CD14-positive monocyte (primary cell): ENCODE measurements at regions not wholly inside any gene's neighbourhood (a gene's known extent, or its start where the extent isn't known, plus 50 kb on each side); places are given as distances from the start of the nearest gene placed in this dataset.

Experiments
- DNase-seq, 3 donors: peaks; one replicate each; pipeline ENCODE4 v3.0.0-alpha.2; 2011 to 2022
- H2AFZ ChIP-seq: 2 replicates; pipeline ENCODE4 v1.6.0; 2012; ENCODE audit warnings: mild to moderate bottlenecking, low read depth, low read length, inconsistent platforms; ENCODE audit not compliant: insufficient read depth, poor library complexity, severe bottlenecking
- H3K27ac ChIP-seq, 2 donors: 1 replicate in 1 of 2; 2 replicates in 1 of 2; pipeline ENCODE4 v1.5.1; 2012 to 2013; ENCODE audit warnings: low read length in 2 of 2, control low read depth in 1 of 2, inconsistent platforms in 1 of 2, low read depth in 1 of 2, mild to moderate bottlenecking in 1 of 2
- H3K27me3 ChIP-seq, 2 donors: one replicate each; pipeline versions ENCODE4 v1.6.0 to v1.6.1; 2011 to 2013; ENCODE audit warnings: low read length in 2 of 2; ENCODE audit not compliant: control insufficient read depth in 2 of 2, insufficient read depth in 2 of 2
- H3K36me3 ChIP-seq, 2 donors: replicated peaks in 1 of 2; 1 replicate in 1 of 2; 2 replicates in 1 of 2; pipeline versions ENCODE4 v1.5.1 to v1.6.1; 2012 to 2013; ENCODE audit warnings: low read length in 2 of 2, control low read depth in 1 of 2, inconsistent platforms in 1 of 2, mild to moderate bottlenecking in 1 of 2; ENCODE audit not compliant: insufficient read depth in 2 of 2, control insufficient read depth in 1 of 2
- H3K4me1 ChIP-seq, 2 donors: 1 replicate in 1 of 2; 2 replicates in 1 of 2; pipeline versions ENCODE4 v1.5.1 to v1.6.1; 2012 to 2013; ENCODE audit warnings: low read length in 2 of 2, control low read depth in 1 of 2, inconsistent platforms in 1 of 2, mild to moderate bottlenecking in 1 of 2, moderate library complexity in 1 of 2; ENCODE audit not compliant: insufficient read depth in 2 of 2, control insufficient read depth in 1 of 2
- H3K4me2 ChIP-seq: replicated peaks from 2 replicates; pipeline ENCODE3; 2012; ENCODE audit warnings: low read length, moderate library complexity, mild to moderate bottlenecking; ENCODE audit not compliant: poor library complexity, severe bottlenecking; ENCODE audit errors: extremely low read depth
- H3K4me3 ChIP-seq, 3 experiments: fragments of 200-600 bp in 1 of 3; sonication (generic) in 1 of 3; replicated peaks in 1 of 3; 1 replicate in 2 of 3; 2 replicates in 1 of 3; pipeline ENCODE4 v1.5.1; 2011 to 2013; ENCODE audit warnings: low read length in 3 of 3, mild to moderate bottlenecking in 3 of 3, control low read depth in 2 of 3, low read depth in 2 of 3, inconsistent platforms in 1 of 3, moderate library complexity in 1 of 3
- H3K79me2 ChIP-seq: 2 replicates; pipeline ENCODE4 v1.6.0; 2012; ENCODE audit warnings: mild to moderate bottlenecking, control low read depth, inconsistent platforms, low read length, moderate library complexity; ENCODE audit not compliant: insufficient read depth
- H3K9ac ChIP-seq: 2 replicates; pipeline ENCODE4 v1.6.0; 2017; ENCODE audit warnings: low read length, mild to moderate bottlenecking; ENCODE audit not compliant: insufficient read depth, poor library complexity, severe bottlenecking
- H3K9me3 ChIP-seq, 2 donors: replicated peaks in 1 of 2; 1 replicate in 1 of 2; 2 replicates in 1 of 2; pipeline versions ENCODE4 v1.5.1 to v1.6.1; 2012 to 2013; ENCODE audit warnings: low read length in 2 of 2, control low read depth in 1 of 2; ENCODE audit not compliant: control insufficient read depth in 1 of 2, insufficient read depth in 1 of 2
- H4K20me1 ChIP-seq: 2 replicates; pipeline ENCODE4 v1.6.0; 2012; ENCODE audit warnings: mild to moderate bottlenecking, low read length, control low read depth, moderate library complexity; ENCODE audit not compliant: insufficient read depth
- H3K27ac Mint-ChIP-seq, 7 donors: one replicate each; pipeline ENCODE4 v1.8.0; 2020; ENCODE audit warnings: mild to moderate bottlenecking in 7 of 7, mixed read lengths in 7 of 7, moderate library complexity in 6 of 7, inconsistent platforms in 2 of 7
- H3K27me3 Mint-ChIP-seq, 3 donors: one replicate each; pipeline ENCODE4 v1.8.0; 2021 to 2022; ENCODE audit warnings: low read depth in 3 of 3, mild to moderate bottlenecking in 3 of 3, mixed read lengths in 3 of 3, moderate library complexity in 3 of 3, inconsistent platforms in 1 of 3
- H3K36me3 Mint-ChIP-seq, 2 donors: one replicate each; pipeline ENCODE4 v1.8.0; 2020; ENCODE audit warnings: mixed read lengths in 2 of 2, inconsistent platforms in 1 of 2, mild to moderate bottlenecking in 1 of 2
- H3K4me1 Mint-ChIP-seq: one replicate; pipeline ENCODE4 v1.8.0; 2020; ENCODE audit warnings: mild to moderate bottlenecking, mixed read lengths
- H3K4me3 Mint-ChIP-seq, 2 donors: one replicate each; pipeline ENCODE4 v1.8.0; 2020; ENCODE audit warnings: mild to moderate bottlenecking in 2 of 2, mixed read lengths in 2 of 2, moderate library complexity in 1 of 2
- H3K9me3 Mint-ChIP-seq, 7 donors: one replicate each; pipeline ENCODE4 v1.8.0; 2020 to 2022; ENCODE audit warnings: mixed read lengths in 7 of 7, mild to moderate bottlenecking in 6 of 7, moderate library complexity in 6 of 7, inconsistent platforms in 2 of 7
- WGBS: methylation state at CpG from one replicate; pipeline ENCODE4 v1.1.5; 2013; ENCODE audit warnings: missing lambda C conversion rate; ENCODE audit not compliant: insufficient coverage; 5-methylcytosine and 5-hydroxymethylcytosine counted together
- intact Hi-C, 2 donors: fragments of 100-400 bp; cut with micrococcal nuclease; formaldehyde crosslinking; loops; one replicate each; pipeline versions ENCODE4 v1.15.0 to v1.15.1; 2023
- TF ChIP-seq, protein P1 (sequence below): fragments of 200-600 bp; IDR thresholded peaks from one replicate; pipeline ENCODE4 v1.8.0; 2022; ENCODE audit warnings: antibody characterized with exemption, mild to moderate bottlenecking

DNA sequence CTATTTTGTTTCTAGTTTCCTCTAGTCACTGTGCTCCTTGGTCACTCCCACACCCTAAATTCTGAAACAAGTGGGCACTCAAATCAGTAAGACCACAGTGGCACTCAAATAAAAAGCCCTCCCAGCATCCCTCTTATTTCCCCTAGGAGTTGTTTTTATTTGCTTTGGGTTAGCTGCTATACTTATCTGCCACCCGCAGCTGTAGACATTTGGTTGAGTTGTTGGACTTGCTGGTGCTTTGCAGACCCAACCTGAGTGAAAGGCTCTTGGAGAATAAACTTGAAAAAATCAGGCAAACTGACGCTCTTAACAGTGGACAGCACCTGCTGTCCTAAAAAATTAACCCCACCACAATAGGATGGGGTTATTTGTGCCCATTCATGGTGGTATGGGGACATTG lies 203.0 kb downstream of the SPATA31A6 start:
- intact Hi-C loops, result no loop called here
- H3K27ac Mint-ChIP-seq, result no peak overlapping the region
- DNase-seq, result no peak
- H3K36me3 Mint-ChIP-seq, result no peaks in the 10 kb centered on the region
- Histone ChIP-seq H3K27me3 (no peaks in the 10 kb centered on the region), H3K4me1 (no peaks in the 10 kb centered on the region), H3K79me2 (no peaks in the 10 kb centered on the region), H3K36me3 (no peaks in the 10 kb centered on the region), H3K9ac (no peak overlapping the region), H3K9me3 (peaks cover 0 to 17% of the 10 kb centered on the region in 2 donors), H3K4me3 (no peak overlapping the region), H2AFZ (no peak overlapping the region), H3K4me2 (no peak overlapping the region), H4K20me1 (no peaks in the 10 kb centered on the region), H3K27ac (no peak overlapping the region)
- peaks cover 10 to 18% (median 12%) of the 10 kb centered on the region in 7 donors for H3K9me3 Mint-ChIP-seq
- WGBS, result no CpG with 5 or more reads among the region's 2 CpGs
- TF ChIP-seq, protein P1, sequence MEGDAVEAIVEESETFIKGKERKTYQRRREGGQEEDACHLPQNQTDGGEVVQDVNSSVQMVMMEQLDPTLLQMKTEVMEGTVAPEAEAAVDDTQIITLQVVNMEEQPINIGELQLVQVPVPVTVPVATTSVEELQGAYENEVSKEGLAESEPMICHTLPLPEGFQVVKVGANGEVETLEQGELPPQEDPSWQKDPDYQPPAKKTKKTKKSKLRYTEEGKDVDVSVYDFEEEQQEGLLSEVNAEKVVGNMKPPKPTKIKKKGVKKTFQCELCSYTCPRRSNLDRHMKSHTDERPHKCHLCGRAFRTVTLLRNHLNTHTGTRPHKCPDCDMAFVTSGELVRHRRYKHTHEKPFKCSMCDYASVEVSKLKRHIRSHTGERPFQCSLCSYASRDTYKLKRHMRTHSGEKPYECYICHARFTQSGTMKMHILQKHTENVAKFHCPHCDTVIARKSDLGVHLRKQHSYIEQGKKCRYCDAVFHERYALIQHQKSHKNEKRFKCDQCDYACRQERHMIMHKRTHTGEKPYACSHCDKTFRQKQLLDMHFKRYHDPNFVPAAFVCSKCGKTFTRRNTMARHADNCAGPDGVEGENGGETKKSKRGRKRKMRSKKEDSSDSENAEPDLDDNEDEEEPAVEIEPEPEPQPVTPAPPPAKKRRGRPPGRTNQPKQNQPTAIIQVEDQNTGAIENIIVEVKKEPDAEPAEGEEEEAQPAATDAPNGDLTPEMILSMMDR, result no peak
- no peak overlapping the region for H3K4me3 Mint-ChIP-seq
- no peaks in the 10 kb centered on the region for H3K27me3 Mint-ChIP-seq
- H3K4me1 Mint-ChIP-seq, result no peaks in the 10 kb centered on the region

DNA sequence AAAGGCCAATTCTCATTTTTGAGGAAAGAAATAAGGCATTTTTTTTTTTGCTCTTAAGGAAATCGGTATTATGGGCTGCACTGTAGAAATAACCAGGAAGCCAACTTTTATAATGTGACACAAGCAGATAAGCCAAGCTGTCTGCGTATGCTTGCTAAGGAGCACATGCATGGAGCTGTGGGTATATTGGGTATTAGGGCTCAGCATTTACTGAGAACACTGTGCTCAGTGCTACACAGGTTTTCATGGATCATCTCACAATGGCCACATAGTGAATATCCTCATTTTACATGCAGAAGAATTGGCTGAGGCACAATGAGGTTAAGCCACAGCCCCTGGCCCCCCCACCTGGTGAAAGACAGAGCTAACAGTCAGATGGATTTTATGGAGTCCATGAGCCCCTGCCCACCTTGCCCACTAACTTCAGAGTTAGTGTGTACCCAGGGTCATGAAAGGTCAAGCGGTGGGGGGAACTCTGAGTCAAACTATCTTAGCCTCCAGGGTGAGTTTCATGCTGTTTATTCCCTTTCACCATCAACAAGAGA lies 204.8 kb downstream of the SPATA31A6 start:
- 84% methylated on average over 3 of the region's 3 CpGs for WGBS
- Histone ChIP-seq H3K4me1 (no peaks in the 10 kb centered on the region), H3K79me2 (no peaks in the 10 kb centered on the region), H3K4me2 (no peak overlapping the region), H3K36me3 (no peaks in the 10 kb centered on the region), H4K20me1 (no peaks in the 10 kb centered on the region), H3K27ac (no peak overlapping the region), H3K4me3 (no peak overlapping the region), H3K9ac (no peak overlapping the region), H2AFZ (no peak overlapping the region), H3K27me3 (no peaks in the 10 kb centered on the region), H3K9me3 (peaks cover 0 to 17% of the 10 kb centered on the region in 2 donors)
- TF ChIP-seq, protein P1, result no peak
- intact Hi-C loops, result no loop called here
- Mint-ChIP-seq H3K4me3 (no peak overlapping the region), H3K36me3 (no peaks in the 10 kb centered on the region), H3K27ac (no peak overlapping the region), H3K4me1 (no peaks in the 10 kb centered on the region), H3K9me3 (peaks cover 10 to 18% (median 12%) of the 10 kb centered on the region in 7 donors), H3K27me3 (no peaks in the 10 kb centered on the region)
- DNase-seq, result no peak
